Psoas muscle (tissue), 7 donors: ENCODE measurements at regions not wholly inside any gene's neighbourhood (a gene's known extent, or its start where the extent isn't known, plus 50 kb on each side); places are given as distances from the start of the nearest gene placed in this dataset.

Experiments
- ATAC-seq, 4 donors: fragments of 200-7000 bp; cut with Tn5 transposase; one replicate each; pipeline ENCODE4 v1.9.1; 2020; ENCODE audit warnings: moderate library complexity in 3 of 4, mild to moderate bottlenecking in 2 of 4
- DNase-seq, 2 donors: peaks; one replicate each; pipeline ENCODE4 v3.0.0-alpha.2; 2020
- H3K27ac ChIP-seq: fragments of 200-600 bp; one replicate; pipeline ENCODE4 v1.8.0; 2022
- H3K27me3 ChIP-seq, 3 donors: fragments of 200-600 bp in 1 of 3; one replicate each; pipeline versions ENCODE4 v1.6.1 to v1.8.0; 2013 to 2022; ENCODE audit warnings: low read length in 2 of 3, mild to moderate bottlenecking in 2 of 3, moderate library complexity in 1 of 3; ENCODE audit not compliant: insufficient read depth in 3 of 3
- H3K36me3 ChIP-seq, 2 donors: fragments of 200-600 bp in 1 of 2; one replicate each; pipeline versions ENCODE4 v1.6.1 to v1.8.0; 2013 to 2022; ENCODE audit warnings: low read depth in 1 of 2, mild to moderate bottlenecking in 1 of 2, moderate library complexity in 1 of 2; ENCODE audit not compliant: insufficient read depth in 1 of 2
- H3K4me1 ChIP-seq: fragments of 200-600 bp; one replicate; pipeline ENCODE4 v1.8.0; 2022
- H3K4me3 ChIP-seq: fragments of 200-600 bp; one replicate; pipeline ENCODE4 v1.8.0; 2022; ENCODE audit warnings: mild to moderate bottlenecking
- H3K9me3 ChIP-seq: fragments of 200-600 bp; one replicate; pipeline ENCODE4 v1.8.0; 2022
- WGBS, 3 donors: extraction: QIAGEN DNeasy Blood & Tissue Kit; methylation state at CpG; one replicate each; pipeline versions ENCODE4 v1.1.6 to v1.1.7; 2013; 5-methylcytosine and 5-hydroxymethylcytosine counted together
- intact Hi-C, 2 donors: fragments of 100-400 bp; cut with DNase I; formaldehyde crosslinking; loops; one replicate each; pipeline versions ENCODE4 v1.11.0 to v1.14.2; 2022
- TF ChIP-seq, protein P1 (sequence below): fragments of 200-600 bp; IDR thresholded peaks from one replicate; pipeline ENCODE4 v1.8.0; 2022; ENCODE audit warnings: antibody characterized with exemption
- donor health status: healthy with polysubstance abuse.
- donor health status: DM: no; HTN: no; CAD: no; lungs with moderate emphysema.
- donor health status: Bipolar disorder and iron deficiency.
- donor health status: healthy.
- donor health status: DM: yes; HTN: yes; CAD: no.
- donor health status: DM: no; HTN: no; CAD: no.
- donor health status: DM: yes; HTN: yes; CAD: no.

DNA sequence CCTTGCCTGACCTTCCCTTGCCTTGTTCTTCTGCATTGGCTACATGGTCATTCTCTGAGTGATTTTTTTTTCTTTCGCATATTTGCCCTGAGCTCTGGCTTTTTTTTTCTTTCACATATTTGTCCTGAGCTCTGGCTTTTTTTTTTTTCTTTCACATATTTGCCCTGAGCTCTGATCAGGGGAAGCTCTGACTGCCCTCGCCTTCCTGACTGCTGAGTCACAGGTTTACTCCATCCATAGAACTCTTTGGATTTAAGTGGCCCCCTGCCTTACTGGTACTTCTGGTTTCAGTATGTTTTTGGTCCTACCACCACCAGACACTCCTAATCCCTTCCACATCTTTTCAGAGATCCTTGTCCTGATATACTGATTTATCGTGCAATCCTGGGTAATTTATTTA lies 201.1 kb downstream of the OGFRL1 start:
- Histone ChIP-seq H3K4me1 (no peaks in the 10 kb centered on the region), H3K9me3 (no peaks in the 10 kb centered on the region), H3K36me3 (no peaks in the 10 kb centered on the region), H3K27me3 (no peaks in the 10 kb centered on the region), H3K4me3 (no peak overlapping the region), H3K27ac (no peak overlapping the region)
- intact Hi-C loops = no loop called here
- TF ChIP-seq, protein P1, sequence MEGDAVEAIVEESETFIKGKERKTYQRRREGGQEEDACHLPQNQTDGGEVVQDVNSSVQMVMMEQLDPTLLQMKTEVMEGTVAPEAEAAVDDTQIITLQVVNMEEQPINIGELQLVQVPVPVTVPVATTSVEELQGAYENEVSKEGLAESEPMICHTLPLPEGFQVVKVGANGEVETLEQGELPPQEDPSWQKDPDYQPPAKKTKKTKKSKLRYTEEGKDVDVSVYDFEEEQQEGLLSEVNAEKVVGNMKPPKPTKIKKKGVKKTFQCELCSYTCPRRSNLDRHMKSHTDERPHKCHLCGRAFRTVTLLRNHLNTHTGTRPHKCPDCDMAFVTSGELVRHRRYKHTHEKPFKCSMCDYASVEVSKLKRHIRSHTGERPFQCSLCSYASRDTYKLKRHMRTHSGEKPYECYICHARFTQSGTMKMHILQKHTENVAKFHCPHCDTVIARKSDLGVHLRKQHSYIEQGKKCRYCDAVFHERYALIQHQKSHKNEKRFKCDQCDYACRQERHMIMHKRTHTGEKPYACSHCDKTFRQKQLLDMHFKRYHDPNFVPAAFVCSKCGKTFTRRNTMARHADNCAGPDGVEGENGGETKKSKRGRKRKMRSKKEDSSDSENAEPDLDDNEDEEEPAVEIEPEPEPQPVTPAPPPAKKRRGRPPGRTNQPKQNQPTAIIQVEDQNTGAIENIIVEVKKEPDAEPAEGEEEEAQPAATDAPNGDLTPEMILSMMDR = no peak
- ATAC-seq (no peak), DNase-seq (no peak)
- WGBS, 3 donors = 47 to 69% (median 49%) methylated on average over 3 of the region's 3 CpGs

DNA sequence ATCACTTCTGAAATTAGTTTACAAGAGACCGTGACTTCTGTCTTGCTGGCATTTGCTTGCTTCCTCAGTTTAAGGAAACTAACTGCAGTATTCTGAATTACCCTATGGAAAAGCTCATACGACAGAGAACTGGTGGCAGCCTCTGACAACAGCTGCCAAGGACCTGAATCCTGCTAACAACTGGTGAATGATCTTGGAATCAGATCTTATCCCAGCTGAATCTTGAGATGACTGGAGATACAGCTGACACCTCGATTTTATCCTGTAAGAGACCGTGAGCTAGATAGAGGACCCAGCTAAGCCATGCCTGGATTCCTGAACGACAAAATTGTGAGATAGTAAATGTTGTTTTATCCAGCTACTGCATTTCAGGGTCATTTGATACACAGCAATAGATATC lies 202.3 kb downstream of the OGFRL1 start:
- TF ChIP-seq, protein P1 = no peak
- H3K27ac ChIP-seq = no peak overlapping the region
- WGBS, 3 donors = 37 to 59% (median 49%) methylated on average over 5 of the region's 5 CpGs
- peaks cover 7% of the 10 kb centered on the region for H3K4me1 ChIP-seq
- ATAC-seq = no peak
- H3K9me3 ChIP-seq = no peaks in the 10 kb centered on the region
- no peaks in the 10 kb centered on the region for H3K27me3 ChIP-seq
- intact Hi-C loops = no loop called here
- no peak for DNase-seq
- no peaks in the 10 kb centered on the region for H3K36me3 ChIP-seq
- no peak overlapping the region for H3K4me3 ChIP-seq

DNA sequence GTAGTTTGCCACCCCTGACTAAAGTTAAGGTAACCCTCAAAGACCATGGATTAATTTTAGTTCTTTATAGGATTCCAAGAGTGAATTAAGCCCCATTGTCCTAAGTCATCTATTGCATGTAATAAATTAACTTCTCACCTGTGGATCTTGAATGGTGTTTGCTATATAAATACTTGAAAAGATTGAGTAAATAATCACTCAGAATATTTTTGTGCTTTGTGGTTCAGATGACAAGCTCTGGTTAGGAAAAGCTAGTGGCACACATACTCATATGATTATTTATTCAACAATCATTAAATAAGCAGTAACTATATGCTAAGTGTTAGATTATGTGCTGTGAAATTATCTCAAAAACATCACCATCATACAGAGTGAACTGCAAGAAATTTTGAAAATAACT lies 203.2 kb downstream of the OGFRL1 start:
- no peaks in the 10 kb centered on the region for H3K36me3 ChIP-seq
- no peak overlapping the region for H3K4me3 ChIP-seq
- peaks cover 7% of the 10 kb centered on the region for H3K4me1 ChIP-seq
- TF ChIP-seq, protein P1 = no peak
- no peaks in the 10 kb centered on the region for H3K9me3 ChIP-seq
- no peak overlapping the region for H3K27ac ChIP-seq
- DNase-seq (no peak), ATAC-seq (no peak)
- H3K27me3 ChIP-seq = no peaks in the 10 kb centered on the region
- intact Hi-C loops = no loop called here

DNA sequence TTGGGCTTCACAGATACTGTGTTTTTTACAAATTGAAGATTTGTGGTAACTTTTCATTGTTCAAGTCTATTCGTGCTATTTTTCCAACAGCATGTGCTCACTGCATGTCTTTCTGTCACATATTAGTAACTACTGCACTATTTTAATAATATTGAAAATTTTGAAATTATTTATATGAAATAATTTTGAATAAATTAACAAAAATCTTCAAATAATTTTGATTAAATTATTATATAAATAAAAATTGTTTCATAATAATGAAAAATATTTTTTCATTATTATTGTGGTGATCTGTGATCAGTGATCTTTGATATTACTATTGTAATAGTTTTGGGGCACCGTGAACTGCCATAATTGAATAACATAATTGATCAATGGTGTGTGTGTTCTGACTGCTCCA lies 204.1 kb downstream of the OGFRL1 start:
- no peak for DNase-seq
- H3K27me3 ChIP-seq = no peaks in the 10 kb centered on the region
- TF ChIP-seq, protein P1 = no peak
- WGBS, 3 donors = 55 to 97% (median 92%) methylated on average over 2 of the region's 2 CpGs
- no peak overlapping the region for H3K4me3 ChIP-seq
- H3K27ac ChIP-seq = no peak overlapping the region
- H3K4me1 ChIP-seq = peaks cover 7% of the 10 kb centered on the region
- no peak for ATAC-seq
- no peaks in the 10 kb centered on the region for H3K36me3 ChIP-seq
- intact Hi-C loops = no loop called here
- H3K9me3 ChIP-seq = no peaks in the 10 kb centered on the region

DNA sequence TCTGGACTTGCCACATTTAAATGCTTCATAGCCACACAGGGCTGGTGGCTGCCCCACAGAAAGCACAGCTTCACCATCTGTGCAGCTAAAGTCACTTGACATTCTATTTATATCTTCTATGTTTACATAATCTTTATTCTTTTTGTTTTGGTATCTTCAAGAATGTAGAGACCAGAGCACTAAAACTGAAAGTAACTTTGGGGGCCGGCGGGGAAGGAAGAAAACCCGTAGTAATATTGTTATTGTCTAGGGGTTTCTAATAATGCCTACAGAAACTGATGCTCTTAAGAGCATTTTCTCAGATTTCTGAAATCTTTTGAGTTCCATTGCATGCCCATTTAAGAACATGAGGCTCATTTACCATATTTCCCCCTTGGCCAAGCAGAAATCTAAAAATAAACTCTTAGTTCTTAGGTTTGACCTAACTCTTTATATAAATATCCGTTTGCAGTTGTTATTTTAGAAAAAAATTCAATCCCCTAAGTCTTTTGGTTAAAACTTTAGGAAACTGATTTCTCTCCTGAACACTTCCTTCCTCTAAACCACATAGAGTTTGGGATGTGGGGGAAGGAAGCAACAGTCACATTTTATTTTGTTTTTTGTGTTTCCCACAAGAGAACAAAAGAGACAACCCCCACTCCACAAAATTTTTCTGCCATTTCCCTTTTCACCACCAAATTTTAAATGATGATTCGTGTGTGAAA lies 207.6 kb downstream of the OGFRL1 start:
- ATAC-seq (peak in 2 of 4 donors; percentile 44 to 59), DNase-seq (no peak)
- Histone ChIP-seq H3K4me3 (peak overlapping the region; percentile 54), H3K27me3 (no peaks in the 10 kb centered on the region), H3K4me1 (peaks cover 7% of the 10 kb centered on the region), H3K9me3 (no peaks in the 10 kb centered on the region), H3K27ac (peak overlapping the region; percentile 24), H3K36me3 (no peaks in the 10 kb centered on the region)
- 16 to 22% (median 20%) methylated on average over 5 of the region's 5 CpGs for WGBS, 3 donors
- TF ChIP-seq, protein P1 = no peak
- intact Hi-C loops = no loop called here
